Tibial nerve (tissue), 4 donors: ENCODE measurements at regions not wholly inside any gene's neighbourhood (a gene's known extent, or its start where the extent isn't known, plus 50 kb on each side); places are given as distances from the start of the nearest gene placed in this dataset.

ENCODE experiments used
- EP300 ChIP-seq, 2 donors: sonication (generic); formaldehyde crosslinking; IDR thresholded peaks; one replicate each; pipeline ENCODE4 v1.6.1; 2017; ENCODE audit warnings: antibody characterized with exemption in 2 of 2, mild to moderate bottlenecking in 1 of 2
- POLR2A ChIP-seq, 2 donors: fragments of 450-650 bp; IDR thresholded peaks; one replicate each; pipeline ENCODE4 v1.6.1; 2017; ENCODE audit warnings: antibody characterized with exemption in 2 of 2, mild to moderate bottlenecking in 2 of 2, moderate library complexity in 2 of 2
- TF ChIP-seq, protein P1 (sequence below), 5 experiments: fragments of 200-600 bp in 3 of 5; fragments of 450-650 bp in 2 of 5; sonication (generic) in 3 of 5; IDR thresholded peaks; one replicate each; pipeline ENCODE4 v1.5.1; 2016 to 2019; ENCODE audit warnings: antibody characterized with exemption in 5 of 5, mild to moderate bottlenecking in 3 of 5, moderate library complexity in 2 of 5

- no peak for TF ChIP-seq POLR2A (IDR thresholded peaks at IDR 0.05)
- TF ChIP-seq, protein P1, sequence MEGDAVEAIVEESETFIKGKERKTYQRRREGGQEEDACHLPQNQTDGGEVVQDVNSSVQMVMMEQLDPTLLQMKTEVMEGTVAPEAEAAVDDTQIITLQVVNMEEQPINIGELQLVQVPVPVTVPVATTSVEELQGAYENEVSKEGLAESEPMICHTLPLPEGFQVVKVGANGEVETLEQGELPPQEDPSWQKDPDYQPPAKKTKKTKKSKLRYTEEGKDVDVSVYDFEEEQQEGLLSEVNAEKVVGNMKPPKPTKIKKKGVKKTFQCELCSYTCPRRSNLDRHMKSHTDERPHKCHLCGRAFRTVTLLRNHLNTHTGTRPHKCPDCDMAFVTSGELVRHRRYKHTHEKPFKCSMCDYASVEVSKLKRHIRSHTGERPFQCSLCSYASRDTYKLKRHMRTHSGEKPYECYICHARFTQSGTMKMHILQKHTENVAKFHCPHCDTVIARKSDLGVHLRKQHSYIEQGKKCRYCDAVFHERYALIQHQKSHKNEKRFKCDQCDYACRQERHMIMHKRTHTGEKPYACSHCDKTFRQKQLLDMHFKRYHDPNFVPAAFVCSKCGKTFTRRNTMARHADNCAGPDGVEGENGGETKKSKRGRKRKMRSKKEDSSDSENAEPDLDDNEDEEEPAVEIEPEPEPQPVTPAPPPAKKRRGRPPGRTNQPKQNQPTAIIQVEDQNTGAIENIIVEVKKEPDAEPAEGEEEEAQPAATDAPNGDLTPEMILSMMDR (IDR thresholded peaks at IDR 0.05), result no peak
- no peak for TF ChIP-seq EP300 (IDR thresholded peaks at IDR 0.05)
These were observed 206.4 kb downstream of the DIO2 start for GRCh38 chr14:80004871-80005270.
